ENCODE measurements at regions not wholly inside any gene's neighbourhood (a gene's known extent, or its start where the extent isn't known, plus 50 kb on each side); places are given as distances from the start of the nearest gene placed in this dataset.
A peak's percentile ranks its signal among the peaks of the same experiment; 100 is the strongest.

DNA sequence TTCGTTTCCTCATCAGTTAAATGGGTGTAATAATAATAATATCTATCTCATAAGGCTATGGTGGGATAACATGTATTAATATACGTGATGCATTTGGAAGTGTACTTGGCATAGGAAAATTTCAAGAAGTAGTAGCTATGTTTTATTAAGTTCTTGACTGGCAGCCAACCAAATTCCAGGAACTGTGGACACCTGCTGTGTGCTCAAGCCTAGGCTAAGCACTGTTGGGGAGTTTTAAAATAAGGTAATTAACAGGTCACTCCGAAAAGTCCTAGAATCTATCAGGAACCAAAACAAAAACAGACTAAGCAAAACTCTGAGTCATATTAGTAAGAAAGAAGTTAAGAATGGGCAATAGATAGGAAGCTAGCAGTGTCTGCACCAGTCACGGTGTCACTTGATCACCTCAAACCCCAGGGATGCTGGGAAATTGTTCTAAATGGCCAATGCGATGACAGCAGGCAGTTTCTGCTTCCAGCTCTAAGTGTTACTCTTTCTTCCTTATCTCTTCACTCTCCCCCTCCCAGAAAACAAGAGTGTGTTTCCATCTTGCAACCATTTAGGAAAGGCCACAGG is 92.0 kb upstream of the GDF10 start:
- no peak for DNase-seq (ENCODE audit: low spot score in 2 of 2)
- Mint-ChIP-seq H3K36me3 (peaks cover 5 to 27% of the 10 kb centered on the region in 2 donors), H3K9me3 (peaks cover 7 to 29% of the 10 kb centered on the region in 2 donors), H3K27ac (peak overlapping the region in 1 of 2 donors; percentile 79)
- ATAC-seq, result no peak

DNA sequence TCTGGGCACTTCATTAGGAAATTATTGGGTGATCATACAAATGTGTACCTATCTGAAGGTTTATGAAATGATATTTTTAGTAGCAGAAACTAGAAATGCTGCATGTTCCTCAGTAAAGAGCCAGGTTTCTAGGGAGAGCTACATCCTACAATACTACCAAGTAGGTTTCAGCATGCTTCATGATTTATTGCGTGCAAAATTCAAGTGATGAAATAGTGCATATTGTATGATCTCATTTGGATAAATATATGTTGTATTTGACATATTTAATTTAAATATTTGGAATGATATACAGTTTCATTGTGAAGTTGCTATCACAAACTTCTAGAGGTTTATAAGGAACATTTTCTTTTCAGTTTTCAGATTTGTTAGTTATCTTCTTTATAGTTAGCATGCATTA is 90.5 kb upstream of the GDF10 start:
- Mint-ChIP-seq H3K36me3 (peaks cover 5 to 28% of the 10 kb centered on the region in 2 donors), H3K9me3 (peaks cover 7 to 25% of the 10 kb centered on the region in 2 donors), H3K27ac (no peak overlapping the region)
- ATAC-seq (no peak), DNase-seq (ENCODE audit: low spot score in 2 of 2) (no peak)

DNA sequence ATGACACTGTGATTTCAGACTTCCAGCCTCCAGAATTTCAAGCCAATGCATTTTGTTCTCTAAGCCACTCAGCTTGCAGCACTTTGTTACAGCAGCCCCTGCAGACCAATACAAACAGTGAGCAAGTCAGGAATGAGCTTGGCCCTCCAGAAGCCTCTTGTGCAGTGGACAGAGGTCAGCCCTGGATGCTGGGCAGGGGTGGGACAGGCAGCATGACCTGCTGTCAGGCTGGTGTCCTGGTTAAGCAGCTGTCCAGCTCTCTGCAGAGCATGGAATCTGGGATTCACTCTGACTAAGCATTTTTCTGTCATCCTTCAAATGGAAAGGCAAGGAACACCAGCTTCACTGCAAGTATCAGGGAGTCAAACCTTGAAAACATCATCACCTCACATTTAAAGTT is 85.5 kb upstream of the GDF10 start:
- Mint-ChIP-seq H3K9me3 (peaks cover 4 to 13% of the 10 kb centered on the region in 2 donors), H3K36me3 (peaks cover 5 to 19% of the 10 kb centered on the region in 2 donors), H3K27ac (no peak overlapping the region)
- ATAC-seq (no peak), DNase-seq (ENCODE audit: low spot score in 2 of 2) (no peak)

GRCh38 chr10:47217113-47217512 is 82.9 kb upstream of the GDF10 start:
- Mint-ChIP-seq H3K27ac (peak overlapping the region in 1 of 2 donors; percentile 48), H3K9me3 (peaks cover 4 to 6% of the 10 kb centered on the region in 2 donors)
- ATAC-seq, result peak; percentile 57 to 79

GRCh38 chr10:47218803-47219202 is 81.2 kb upstream of the GDF10 start:
- ATAC-seq, result no peak
- no peak for DNase-seq (ENCODE audit: low spot score in 2 of 2)
- Mint-ChIP-seq H3K27ac (no peak overlapping the region), H3K9me3 (no peaks in the 10 kb centered on the region), H3K36me3 (no peaks in the 10 kb centered on the region)

More at GRCh38 chr10:47217113-47217512, 82.9 kb upstream of the GDF10 start:
- DNase-seq (ENCODE audit: low spot score in 2 of 2), result no peak
- peaks cover 0 to 10% of the 10 kb centered on the region in 2 donors for H3K36me3 Mint-ChIP-seq

DNA sequence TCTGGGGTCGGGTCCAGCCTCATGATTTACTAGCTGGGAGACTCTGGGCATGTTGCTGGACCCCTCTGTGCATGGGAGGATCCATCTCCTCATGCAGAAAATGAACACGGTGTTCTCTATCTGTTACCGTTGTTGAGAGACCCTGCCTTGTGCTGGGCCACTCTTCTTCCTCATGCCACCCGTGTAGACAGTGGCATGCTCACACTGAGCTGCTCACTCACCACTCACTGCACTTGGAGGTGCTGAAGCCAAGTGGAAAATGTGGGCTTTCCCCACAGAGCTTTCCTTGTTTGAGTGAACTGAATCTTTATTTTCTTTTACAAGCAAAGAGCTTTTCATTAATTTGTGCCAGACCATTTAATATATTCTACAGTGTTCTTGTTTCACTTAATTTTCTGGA is 77.5 kb upstream of the GDF10 start:
- Mint-ChIP-seq H3K36me3 (no peaks in the 10 kb centered on the region), H3K9me3 (no peaks in the 10 kb centered on the region), H3K27ac (peak overlapping the region in 1 of 2 donors; percentile 52)
- DNase-seq (ENCODE audit: low spot score in 2 of 2) (no peak), ATAC-seq (no peak)

DNA sequence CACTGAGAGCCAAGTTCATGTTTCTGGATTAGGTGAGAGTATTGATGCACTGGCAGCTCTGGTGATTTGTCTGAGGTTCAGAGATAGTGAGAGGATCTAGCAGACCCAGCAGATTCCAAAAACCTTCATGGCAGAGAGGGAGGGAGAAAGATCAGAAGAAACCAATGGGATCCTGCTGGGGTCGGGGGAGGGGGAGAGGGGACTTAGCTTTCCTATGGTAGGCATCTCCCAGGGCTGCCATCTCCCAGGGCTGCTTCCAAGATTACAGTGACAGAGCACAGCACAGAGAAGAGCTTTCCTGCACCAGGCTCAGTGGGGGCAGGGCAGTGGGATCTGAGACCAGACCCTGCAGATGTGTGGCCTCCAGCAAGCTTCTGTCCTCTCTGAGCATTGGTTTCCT is 76.8 kb upstream of the GDF10 start:
- Mint-ChIP-seq H3K9me3 (no peaks in the 10 kb centered on the region), H3K27ac (no peak overlapping the region), H3K36me3 (no peaks in the 10 kb centered on the region)
- ATAC-seq, result no peak
- DNase-seq (ENCODE audit: low spot score in 2 of 2), result no peak

GRCh38 chr10:47224546-47225218 is 75.3 kb upstream of the GDF10 start:
- ATAC-seq, result no peak
- H3K36me3 Mint-ChIP-seq, result no peaks in the 10 kb centered on the region
- H3K9me3 Mint-ChIP-seq, result peaks cover 4 to 5% of the 10 kb centered on the region in 2 donors
- H3K27ac Mint-ChIP-seq, result no peak overlapping the region
- DNase-seq (ENCODE audit: low spot score in 2 of 2), result no peak

GRCh38 chr10:47225219-47225927 is 74.6 kb upstream of the GDF10 start:
- peaks cover 4 to 5% of the 10 kb centered on the region in 2 donors for H3K9me3 Mint-ChIP-seq
- DNase-seq (ENCODE audit: low spot score in 2 of 2), result no peak
- no peaks in the 10 kb centered on the region for H3K36me3 Mint-ChIP-seq
- H3K27ac Mint-ChIP-seq, result peak overlapping the region; percentile 2 to 16
- ATAC-seq, result no peak

DNA sequence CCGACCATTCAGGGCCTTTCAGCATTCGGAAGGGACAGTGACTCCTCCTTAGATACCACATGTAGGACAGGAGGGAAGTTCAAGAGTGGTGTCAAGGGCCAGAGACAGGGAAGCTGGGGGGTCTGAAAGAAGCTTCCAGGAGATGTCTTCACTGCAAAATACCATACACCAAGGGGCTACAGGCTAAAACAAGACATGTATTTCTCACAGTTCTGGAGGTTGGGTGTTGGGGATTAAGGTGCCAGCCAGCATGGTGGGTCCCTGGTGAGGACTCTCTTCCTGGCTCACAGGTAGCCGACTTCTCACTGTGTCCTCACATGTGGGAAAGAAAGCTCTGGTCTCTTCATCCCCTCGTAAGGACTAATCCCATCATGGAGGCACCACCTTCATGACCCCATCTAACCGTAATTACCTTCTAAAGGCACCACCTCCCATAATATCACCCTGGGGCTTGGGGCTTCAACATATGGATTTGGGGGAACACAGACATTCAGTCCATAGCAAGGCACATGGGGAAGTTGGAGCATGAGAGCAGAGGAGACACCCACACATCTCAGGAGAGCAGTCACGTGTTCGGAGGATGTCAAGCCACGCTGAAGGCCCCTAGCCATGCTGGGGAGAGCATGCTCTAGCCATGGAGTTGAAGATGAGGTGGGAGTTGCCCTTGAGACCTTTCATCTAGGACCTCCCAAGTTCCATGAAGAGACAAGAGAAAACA is 73.9 kb upstream of the GDF10 start:
- Mint-ChIP-seq H3K27ac (peak overlapping the region in 1 of 2 donors; percentile 16), H3K36me3 (no peaks in the 10 kb centered on the region), H3K9me3 (peaks cover 4 to 5% of the 10 kb centered on the region in 2 donors)
- ATAC-seq (no peak), DNase-seq (ENCODE audit: low spot score in 2 of 2) (no peak)

DNA sequence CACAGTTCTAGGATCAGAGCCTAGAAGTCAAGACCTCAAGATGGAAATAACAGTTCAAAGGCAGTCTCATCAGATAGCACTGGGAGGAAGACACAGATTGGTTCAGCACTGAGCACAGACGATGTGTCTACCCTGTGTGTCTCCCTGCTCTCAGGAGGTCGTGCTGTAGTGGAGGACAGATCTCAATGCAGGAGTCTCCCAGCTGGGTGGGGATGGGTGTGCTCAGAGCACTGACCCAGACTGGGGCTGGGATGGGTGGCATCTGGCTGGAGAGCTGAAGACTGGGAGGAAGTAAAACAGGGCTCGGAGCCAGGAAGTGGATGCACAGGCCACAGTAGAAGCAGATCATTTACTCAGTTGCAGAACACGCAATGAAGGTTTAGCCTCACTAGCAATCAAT is 69.5 kb upstream of the GDF10 start:
- DNase-seq (ENCODE audit: low spot score in 2 of 2), result no peak
- H3K9me3 Mint-ChIP-seq, result peaks cover 4 to 5% of the 10 kb centered on the region in 2 donors
- no peak overlapping the region for H3K27ac Mint-ChIP-seq
- no peaks in the 10 kb centered on the region for H3K36me3 Mint-ChIP-seq
- peak in 1 of 2 donors; percentile 31 for ATAC-seq

GRCh38 chr10:47230957-47231356 is 69.0 kb upstream of the GDF10 start:
- DNase-seq (ENCODE audit: low spot score in 2 of 2), result no peak
- no peaks in the 10 kb centered on the region for H3K36me3 Mint-ChIP-seq
- peaks cover 4 to 5% of the 10 kb centered on the region in 2 donors for H3K9me3 Mint-ChIP-seq
- no peak overlapping the region for H3K27ac Mint-ChIP-seq
- no peak for ATAC-seq

DNA sequence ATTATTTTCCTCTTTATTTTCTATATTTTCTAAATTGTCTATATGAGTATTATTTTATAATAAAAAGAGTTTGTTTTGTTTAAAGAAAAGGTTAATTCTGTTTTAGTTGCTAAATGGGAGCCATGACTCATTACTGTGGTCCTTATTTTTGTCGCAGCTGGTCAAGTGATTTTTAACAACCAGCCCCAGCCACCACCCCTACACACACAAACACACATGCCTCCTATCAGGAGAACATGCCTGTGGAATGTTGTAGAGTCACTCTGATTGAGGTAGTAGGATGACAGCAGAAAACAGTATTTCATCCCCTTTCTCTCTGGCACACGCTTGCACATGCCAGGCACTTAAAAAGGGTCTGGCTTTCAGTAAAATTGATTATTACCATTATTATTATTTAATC is 68.6 kb upstream of the GDF10 start:
- no peak for ATAC-seq
- DNase-seq (ENCODE audit: low spot score in 2 of 2), result no peak
- Mint-ChIP-seq H3K36me3 (no peaks in the 10 kb centered on the region), H3K9me3 (peaks cover 4 to 5% of the 10 kb centered on the region in 2 donors), H3K27ac (no peak overlapping the region)

GRCh38 chr10:47233631-47234030 is 66.4 kb upstream of the GDF10 start:
- no peaks in the 10 kb centered on the region for H3K36me3 Mint-ChIP-seq
- DNase-seq (ENCODE audit: low spot score in 2 of 2), result no peak
- peaks cover 4 to 5% of the 10 kb centered on the region in 2 donors for H3K9me3 Mint-ChIP-seq
- no peak overlapping the region for H3K27ac Mint-ChIP-seq
- no peak for ATAC-seq

- H3K36me3 Mint-ChIP-seq, result no peaks in the 10 kb centered on the region
- H3K27ac Mint-ChIP-seq, result no peak overlapping the region
- no peak for ATAC-seq
- DNase-seq (ENCODE audit: low spot score in 2 of 2), result no peak
- H3K9me3 Mint-ChIP-seq, result no peaks in the 10 kb centered on the region
Observed at GRCh38 chr10:47235484-47235883, 64.5 kb upstream of the GDF10 start.

- Mint-ChIP-seq H3K36me3 (no peaks in the 10 kb centered on the region), H3K9me3 (no peaks in the 10 kb centered on the region), H3K27ac (peak overlapping the region in 1 of 2 donors; percentile 60)
- DNase-seq (ENCODE audit: low spot score in 2 of 2) (no peak), ATAC-seq (no peak)
Observed at GRCh38 chr10:47237316-47238260, 62.4 kb upstream of the GDF10 start.
